ENCODE measurements at regions not wholly inside any gene's neighbourhood (a gene's known extent, or its start where the extent isn't known, plus 50 kb on each side); places are given as distances from the start of the nearest gene placed in this dataset.
"Not testable (repeated sequence)": the region's sequence is repeated elsewhere in the genome, so short reads cannot be mapped to it uniquely, and the experiment has no call there.

- DNase-seq, result no peak
Measured at GRCh38 chr2:72078773-72079172, 68.9 kb downstream of the CYP26B1 start.

GRCh38 chr2:72077702-72078169 is 69.9 kb downstream of the CYP26B1 start:
- DNase-seq, result no peak

GRCh38 chr2:72073373-72073772 is 74.3 kb downstream of the CYP26B1 start:
- DNase-seq, result not testable (repeated sequence)

GRCh38 chr2:72064197-72064596 is 83.5 kb downstream of the CYP26B1 start:
- not testable (repeated sequence) for DNase-seq

- no peak for DNase-seq
Measured at GRCh38 chr2:72062336-72062735, 85.3 kb downstream of the CYP26B1 start.

GRCh38 chr2:72057308-72057707 is 90.4 kb downstream of the CYP26B1 start:
- DNase-seq, result no peak

GRCh38 chr2:72051971-72052505 is 95.6 kb downstream of the CYP26B1 start:
- DNase-seq, result no peak

- no peak for DNase-seq
Measured at GRCh38 chr2:72051204-72051603, 96.5 kb downstream of the CYP26B1 start.

GRCh38 chr2:72050734-72051133 is 96.9 kb downstream of the CYP26B1 start:
- no peak for DNase-seq

GRCh38 chr2:72048881-72049477 is 98.7 kb downstream of the CYP26B1 start:
- DNase-seq, result no peak

- no peak for DNase-seq
Measured at GRCh38 chr2:72043985-72044384, 103.7 kb downstream of the CYP26B1 start.

- no peak for DNase-seq
Measured at GRCh38 chr2:72041638-72042111, 106.0 kb downstream of the CYP26B1 start.

- DNase-seq, result no peak
Measured at GRCh38 chr2:72040629-72041571, 106.8 kb downstream of the CYP26B1 start.

- no peak for DNase-seq
Measured at GRCh38 chr2:72038524-72038923, 109.1 kb downstream of the CYP26B1 start.

GRCh38 chr2:72037261-72037666 is 110.4 kb downstream of the CYP26B1 start:
- peak; percentile 60 for DNase-seq

GRCh38 chr2:72036595-72036994 is 111.1 kb downstream of the CYP26B1 start:
- no peak for DNase-seq

GRCh38 chr2:72036173-72036545 is 111.5 kb downstream of the CYP26B1 start:
- DNase-seq, result no peak

- DNase-seq, result peak; percentile 26
Measured at GRCh38 chr2:72035518-72036172, 112.0 kb downstream of the CYP26B1 start.

- no peak for DNase-seq
Measured at GRCh38 chr2:72034353-72035095, 113.1 kb downstream of the CYP26B1 start.

GRCh38 chr2:72033636-72034035 is 114.0 kb downstream of the CYP26B1 start:
- DNase-seq, result no peak

- no peak for DNase-seq
Measured at GRCh38 chr2:72032481-72033041, 115.1 kb downstream of the CYP26B1 start.

Data from T1000 (cell line).